Iris pigment epithelial cell (primary cell): ENCODE measurements at regions not wholly inside any gene's neighbourhood (a gene's known extent, or its start where the extent isn't known, plus 50 kb on each side); places are given as distances from the start of the nearest gene placed in this dataset.

Experiments used
- DNase-seq: peaks from one replicate; pipeline ENCODE4 v3.0.0-alpha.2; 2011; ENCODE audit warnings: low read depth

DNA sequence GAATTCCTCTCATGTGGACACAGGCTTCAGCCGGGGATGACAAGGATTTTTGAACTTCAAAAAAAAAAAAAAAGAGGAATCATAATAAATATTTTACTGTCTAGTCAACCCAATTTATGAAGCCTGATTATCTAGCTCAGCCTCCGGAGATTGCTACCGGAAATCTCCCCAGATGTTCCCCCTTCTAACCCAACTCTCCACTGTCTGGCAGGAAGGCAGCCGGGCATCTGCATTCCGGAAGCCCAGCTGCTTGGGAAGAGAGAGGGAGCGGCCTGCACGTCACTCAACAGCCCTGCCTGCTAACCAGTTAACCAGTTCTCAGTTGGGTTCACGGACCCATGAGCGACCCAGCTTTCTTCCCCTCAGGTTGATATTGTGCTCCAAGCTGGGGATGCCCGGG, 87.2 kb upstream of the POU3F3 start:
- peak; percentile 41 for DNase-seq

DNA sequence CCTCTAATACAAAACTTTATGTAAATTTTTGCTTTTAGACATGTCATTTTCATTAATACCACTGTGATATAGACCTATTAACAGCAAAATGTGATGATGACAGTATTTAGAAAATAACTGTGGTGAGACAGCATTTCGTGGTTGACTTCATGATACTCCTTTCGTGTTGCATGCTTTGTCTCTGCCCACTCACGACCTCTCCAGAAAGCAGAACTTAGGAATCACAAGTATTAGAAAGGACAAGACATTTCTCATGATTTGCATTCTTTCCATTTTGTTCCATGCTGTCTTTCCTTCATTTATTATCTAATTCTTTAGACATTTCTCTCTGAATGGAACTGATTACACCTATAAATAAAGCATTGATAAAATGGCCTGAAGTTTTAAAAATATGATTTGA, 85.2 kb upstream of the POU3F3 start:
- peak; percentile 64 for DNase-seq

DNA sequence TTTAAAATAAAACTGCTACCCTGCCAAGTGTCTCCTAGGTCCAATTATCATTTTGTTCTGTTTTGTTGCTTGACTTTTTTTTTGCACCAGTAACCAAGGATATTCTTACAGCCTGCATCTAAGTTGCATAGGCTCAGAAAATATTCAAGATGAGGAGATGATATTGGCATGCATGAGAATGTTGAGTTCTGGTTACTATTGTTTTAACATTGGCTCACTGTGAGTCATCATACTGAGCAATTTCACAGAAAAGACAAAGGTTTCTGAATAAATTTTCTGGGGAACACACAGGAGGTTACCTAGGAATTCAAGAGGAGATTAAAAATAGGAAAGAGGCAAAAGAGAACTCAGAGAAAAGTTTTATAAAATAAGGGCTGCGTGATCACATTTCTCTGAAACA, 84.8 kb upstream of the POU3F3 start:
- DNase-seq = peak; percentile 81

DNA sequence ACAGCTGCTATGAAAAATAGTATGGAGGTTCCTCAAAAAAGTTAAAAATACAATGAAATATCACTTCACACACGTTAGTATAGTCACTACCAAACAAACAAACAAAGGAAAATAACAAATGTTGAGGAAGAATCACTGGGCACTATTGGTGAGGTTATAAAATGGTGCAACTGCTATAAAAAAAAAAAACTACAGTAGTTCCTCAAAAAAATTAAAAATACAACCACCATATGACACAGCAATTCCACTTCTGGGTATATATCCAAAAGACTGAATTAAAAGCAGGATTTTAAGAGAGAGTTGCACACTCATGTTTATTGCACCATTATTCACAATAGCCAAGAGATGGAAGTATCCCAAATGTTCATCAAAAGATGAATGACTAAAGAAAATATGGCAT, 80.9 kb upstream of the POU3F3 start:
- no peak for DNase-seq

DNA sequence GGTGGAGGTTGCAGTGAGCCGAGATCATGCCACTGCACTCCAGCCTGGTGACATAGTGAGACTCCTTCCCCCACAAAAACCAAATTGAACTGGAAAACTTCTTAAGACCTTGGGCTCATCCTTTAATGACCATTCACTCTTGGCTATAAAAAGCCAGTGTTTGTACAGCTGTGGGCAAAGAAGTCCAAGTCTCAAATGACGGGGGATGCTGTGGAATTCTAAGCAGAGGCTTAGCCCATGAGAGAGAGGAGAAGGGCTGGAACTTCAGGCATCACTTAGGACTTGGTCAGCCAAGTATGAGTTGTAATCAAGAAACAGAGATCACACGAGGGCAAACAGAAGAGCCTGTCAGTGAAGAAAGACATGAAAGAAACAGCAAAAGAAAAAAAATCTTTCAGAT, 79.3 kb upstream of the POU3F3 start:
- peak; percentile 41 for DNase-seq

DNA sequence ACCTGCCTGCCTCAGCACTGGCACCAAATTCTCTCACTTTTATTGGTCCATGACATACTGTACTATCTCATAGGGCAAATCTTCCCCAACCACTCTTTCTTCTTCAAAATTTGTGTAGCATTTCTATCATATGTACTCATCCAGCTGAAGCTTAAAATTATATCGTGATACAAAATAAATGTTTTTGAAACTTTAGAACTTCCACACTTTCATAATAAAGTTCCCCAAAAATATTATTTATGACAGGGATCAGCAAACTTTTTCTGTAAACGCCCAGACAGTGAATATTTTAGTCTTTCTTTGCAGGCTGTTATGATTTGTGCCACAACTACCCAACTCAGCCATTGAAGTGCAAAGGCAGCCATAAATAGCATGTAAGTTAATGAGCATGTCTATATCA, 76.2 kb upstream of the POU3F3 start:
- DNase-seq = no peak

DNA sequence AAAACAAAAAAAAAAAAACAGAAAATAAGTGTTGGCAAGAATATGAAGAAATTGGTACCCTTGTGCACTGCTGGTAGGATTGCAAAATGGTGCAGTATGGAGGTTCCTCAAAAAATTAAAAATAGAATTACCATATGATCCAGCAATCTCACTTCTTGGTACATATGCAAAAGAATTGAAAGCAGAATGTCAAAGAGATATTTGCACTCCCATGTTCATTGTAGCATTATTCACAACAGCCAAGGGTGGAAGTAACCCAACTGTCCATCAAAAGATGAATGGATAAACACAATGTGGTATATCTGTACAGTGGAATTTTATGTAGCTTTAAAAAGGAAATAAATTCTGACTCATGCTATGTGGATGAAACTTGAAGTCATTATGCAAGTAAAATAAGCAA, 72.8 kb upstream of the POU3F3 start:
- peak; percentile 31 for DNase-seq

DNA sequence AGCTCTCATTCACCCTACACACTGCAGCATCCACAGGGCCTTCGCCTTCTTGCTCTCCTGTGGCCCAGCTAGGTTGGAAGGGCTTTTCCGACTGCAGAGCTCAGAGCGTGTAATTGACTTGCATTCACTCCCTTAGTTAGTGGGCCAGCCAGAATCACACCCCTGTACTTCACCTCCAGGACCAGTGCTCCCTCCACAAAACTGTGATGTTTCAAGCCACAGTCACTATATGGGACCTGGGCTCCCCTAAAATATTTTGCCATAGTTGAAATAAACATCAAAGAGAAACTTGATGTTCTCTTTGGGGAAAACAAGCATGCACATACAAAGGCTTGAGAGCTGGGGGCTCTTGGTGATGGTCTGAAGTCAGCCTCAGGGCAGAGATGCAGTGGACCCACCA, 69.7 kb upstream of the POU3F3 start:
- DNase-seq = no peak

DNA sequence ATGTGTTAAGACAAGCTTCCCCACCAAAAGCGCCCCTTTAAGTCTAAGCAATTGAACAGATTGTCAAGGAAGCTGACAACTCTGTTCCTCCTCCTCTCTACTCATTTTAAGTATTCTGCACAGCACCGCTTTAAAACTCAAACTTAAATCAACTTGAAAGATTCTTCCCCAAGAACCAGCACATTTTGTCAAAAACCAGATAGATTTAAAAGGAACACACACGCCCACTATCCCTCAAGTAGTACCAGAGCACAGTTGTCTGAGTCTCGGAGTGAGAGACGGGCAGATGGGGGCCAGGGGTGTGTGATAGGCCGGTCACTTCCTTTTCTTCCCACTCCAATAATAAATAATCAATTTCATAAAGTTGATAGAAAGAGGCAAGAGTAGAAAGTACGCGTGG, 67.7 kb upstream of the POU3F3 start:
- DNase-seq = no peak

DNA sequence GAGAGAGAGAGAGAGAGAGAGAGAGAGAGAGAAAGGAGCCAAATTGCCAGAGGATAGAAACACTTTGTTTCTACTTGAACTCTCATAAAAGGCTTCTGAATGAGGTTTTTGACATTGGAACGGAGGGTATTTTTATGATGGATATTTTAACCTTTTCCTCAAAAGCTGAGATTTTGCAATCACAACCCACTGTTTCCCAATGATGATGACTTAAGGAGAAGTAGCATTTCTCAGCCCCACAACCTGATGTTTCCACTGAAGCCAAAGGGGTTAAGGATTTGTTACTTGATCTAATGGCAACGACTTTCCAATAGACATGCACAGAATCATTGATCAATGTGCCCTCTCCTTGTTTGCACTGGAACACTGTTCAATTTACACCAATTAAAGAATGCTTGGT, 67.1 kb upstream of the POU3F3 start:
- peak; percentile 43 for DNase-seq

DNA sequence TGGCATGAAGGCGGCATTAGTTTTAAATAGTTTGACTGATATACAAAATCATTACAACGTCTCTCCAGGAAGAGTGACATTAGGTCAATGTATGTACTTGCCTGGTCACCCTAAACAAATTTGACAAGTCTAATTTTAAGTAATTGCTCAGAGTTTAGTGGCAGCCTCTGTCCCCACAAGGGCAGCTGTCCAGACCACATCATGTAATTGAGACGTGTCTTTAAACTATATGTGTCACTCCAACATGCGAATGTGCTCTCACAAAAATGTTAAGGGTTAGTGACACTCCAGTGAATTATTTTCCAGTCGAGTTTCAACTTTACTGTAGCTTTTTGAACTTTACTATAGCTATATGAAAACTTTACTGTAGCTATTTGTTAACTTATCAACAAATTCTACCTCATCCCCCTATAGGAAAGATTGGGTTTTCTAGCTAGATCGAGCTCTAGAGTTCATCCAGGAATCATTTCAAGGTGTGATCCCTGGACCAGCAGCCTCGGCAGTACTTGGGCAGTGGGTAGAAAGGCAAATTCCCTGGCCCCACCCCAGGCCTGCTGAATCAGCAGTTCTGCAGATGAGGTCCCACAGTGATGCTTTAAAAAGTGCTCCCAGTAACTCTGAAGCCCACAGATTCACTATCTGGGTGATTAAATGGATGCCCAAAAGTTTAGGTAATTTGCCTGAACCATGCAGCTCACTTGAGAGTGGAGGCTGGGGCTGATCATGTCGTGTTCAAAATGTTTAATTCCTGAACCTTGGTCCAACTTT, 66.4 kb upstream of the POU3F3 start:
- no peak for DNase-seq

DNA sequence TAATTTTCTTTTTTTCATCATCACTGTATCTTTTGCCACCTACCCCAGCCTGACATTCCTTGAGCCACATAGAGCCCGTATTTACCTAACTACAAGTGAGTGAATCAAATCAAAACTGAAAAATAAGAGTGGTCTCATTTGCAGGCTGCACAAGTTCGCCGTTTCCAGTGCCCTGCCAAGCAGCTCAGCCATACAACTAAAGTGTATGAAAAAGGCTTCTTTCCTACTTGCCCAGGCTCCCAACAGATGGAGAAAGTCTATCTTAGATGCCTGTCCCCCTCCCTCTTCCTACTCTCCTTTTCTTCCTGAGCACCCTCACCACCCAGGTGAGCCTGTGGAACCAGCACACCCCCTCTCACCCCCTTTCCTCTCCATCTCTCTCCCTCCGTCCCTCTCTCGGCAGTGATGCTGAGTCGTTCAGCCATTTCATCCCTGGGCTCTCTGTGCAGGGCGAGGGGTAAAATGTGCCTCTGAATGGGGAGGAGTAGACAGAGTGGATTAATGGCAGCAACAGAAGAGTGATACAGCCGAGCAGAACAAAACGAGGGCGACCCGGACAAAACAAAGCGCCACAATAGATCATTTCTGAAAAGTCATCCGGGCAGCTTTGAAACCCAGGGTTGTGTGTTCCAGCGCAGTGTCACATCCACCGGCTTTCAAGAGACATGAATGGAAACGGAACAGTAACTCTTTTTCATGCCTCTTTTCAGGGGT, 65.0 kb upstream of the POU3F3 start:
- no peak for DNase-seq

DNA sequence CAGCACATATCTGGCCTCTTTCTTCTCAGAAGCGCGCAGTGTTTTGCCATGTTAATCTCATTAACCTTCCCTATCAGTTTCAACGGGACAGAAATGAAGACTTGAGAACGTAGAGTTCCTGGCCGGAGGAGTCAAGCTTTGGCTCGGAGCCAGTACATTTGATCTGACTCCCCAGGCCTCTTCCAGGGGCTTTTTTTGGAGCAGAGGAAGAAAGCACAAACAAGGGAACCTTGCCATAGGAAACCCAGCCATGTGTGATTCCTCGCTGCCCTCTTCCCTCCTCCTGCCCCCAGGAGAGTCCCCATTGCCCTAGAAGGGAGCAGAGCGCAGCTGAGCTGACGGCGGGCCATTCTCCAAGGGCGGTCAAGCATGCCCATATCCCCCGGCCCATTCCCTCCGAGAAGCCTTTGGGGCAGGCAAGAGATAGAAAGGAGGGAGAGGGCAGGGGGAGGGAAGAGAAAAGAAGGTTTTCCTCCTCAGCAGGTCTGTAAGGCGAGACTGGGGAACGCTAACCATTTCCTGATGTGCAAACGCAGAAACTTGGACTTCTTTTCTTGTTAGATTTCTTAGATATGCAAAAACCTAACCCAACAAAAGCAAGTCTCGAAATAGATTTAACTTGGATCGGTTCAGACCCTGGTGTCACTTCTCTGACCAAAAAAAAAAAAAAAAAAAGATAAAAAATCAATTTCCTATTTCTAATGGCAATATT, 63.7 kb upstream of the POU3F3 start:
- peak; percentile 34 for DNase-seq

DNA sequence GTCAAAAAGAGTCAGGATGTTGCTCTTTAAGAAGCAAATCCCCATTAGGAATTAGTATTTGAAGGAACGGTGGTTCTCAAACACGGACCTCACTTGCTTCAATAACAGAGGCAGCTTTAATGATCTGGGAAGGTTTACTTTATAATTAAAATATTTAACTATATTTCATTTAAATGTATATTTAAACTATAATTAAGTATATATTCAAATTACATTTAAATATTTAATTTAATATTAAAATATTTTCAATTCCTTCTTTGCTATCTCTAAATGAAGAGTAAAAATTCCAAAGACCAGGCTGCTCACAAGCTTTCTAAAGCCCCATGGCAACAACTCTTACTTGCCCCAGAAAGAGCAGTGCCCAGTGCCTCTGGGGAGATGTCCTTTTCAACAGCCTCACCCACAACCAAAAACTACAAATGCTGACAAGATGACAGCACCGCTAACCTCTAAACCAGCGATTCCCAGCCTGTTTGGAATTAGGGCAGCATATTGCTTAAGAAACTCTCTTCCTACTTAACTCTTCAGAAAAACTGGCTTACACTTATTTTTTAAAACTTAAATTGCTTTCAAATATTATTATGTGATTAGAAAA, 62.9 kb upstream of the POU3F3 start:
- DNase-seq = no peak

DNA sequence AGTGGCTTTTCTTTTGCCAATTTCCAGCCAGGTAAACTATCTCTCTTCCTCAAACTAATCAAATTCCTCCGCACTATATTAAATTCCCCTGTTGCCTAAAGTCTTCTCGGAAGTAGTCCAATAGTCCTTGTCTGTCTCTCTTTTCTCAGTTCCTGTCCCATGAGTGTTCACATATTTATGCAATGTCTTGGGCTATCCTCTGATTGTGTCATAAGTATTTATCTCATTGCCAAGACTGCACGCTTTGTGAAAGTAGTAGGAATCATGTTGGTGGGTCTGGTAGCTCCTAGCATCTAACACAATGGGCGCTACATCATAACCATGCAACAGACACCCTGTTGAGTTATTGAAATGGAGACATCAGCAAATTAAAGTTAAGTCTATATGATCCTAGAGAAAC, 59.9 kb upstream of the POU3F3 start:
- DNase-seq = peak; percentile 62

DNA sequence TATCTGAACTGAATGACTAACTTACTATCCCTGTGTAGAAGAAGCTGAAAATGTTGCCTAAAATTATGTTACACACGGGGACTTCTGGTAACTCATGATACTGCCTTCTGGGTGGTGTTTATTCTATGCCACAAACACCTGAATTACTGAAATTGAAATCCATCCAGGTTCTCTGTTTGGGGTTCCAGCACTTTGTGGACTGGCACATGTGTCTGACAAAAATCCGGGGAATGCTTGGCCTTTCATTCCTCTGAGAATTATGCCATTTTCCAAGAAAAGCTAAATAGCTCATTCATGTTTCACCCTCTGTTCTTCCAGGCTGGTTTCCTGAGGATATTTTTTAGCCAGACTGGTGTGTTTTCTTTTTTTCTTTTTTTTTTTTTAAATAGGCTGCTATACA, 59.5 kb upstream of the POU3F3 start:
- peak; percentile 14 for DNase-seq
